GM23338 (cell line): ENCODE measurements at regions not wholly inside any gene's neighbourhood (a gene's known extent, or its start where the extent isn't known, plus 50 kb on each side); places are given as distances from the start of the nearest gene placed in this dataset.

Source experiments
- ATAC-seq: fragments of 200-7000 bp; cut with Tn5 transposase; 3 replicates; pipeline ENCODE4 v1.9.1; 2020
- DNase-seq: peaks from one replicate; pipeline ENCODE4 v3.0.0-alpha.2; 2015; ENCODE audit warnings: low spot score
- H2AFZ ChIP-seq: fragments of 200-600 bp; sonication (generic); 2 replicates; pipeline ENCODE4 v1.8.0; 2016; ENCODE audit warnings: antibody characterized with exemption, mild to moderate bottlenecking, moderate library complexity
- H3F3A ChIP-seq: fragments of 200-600 bp; sonication (generic); replicated peaks from 2 replicates; pipeline ENCODE4 v1.8.0; 2017; ENCODE audit warnings: antibody characterized with exemption, mixed run types, low read depth
- H3K27ac ChIP-seq: fragments of 200-600 bp; sonication (generic); 2 replicates; pipeline ENCODE4 v1.6.1; 2016; ENCODE audit warnings: low read depth
- H3K27me3 ChIP-seq: fragments of 200-600 bp; sonication (generic); 2 replicates; pipeline ENCODE4 v1.8.0; 2016; ENCODE audit warnings: mild to moderate bottlenecking, mixed run types, moderate library complexity; ENCODE audit not compliant: insufficient read depth
- H3K36me3 ChIP-seq: fragments of 200-600 bp; sonication (generic); 2 replicates; pipeline ENCODE4 v1.8.0; 2016; ENCODE audit warnings: mild to moderate bottlenecking; ENCODE audit not compliant: insufficient read depth
- H3K4me1 ChIP-seq: fragments of 200-600 bp; sonication (generic); 2 replicates; pipeline ENCODE4 v1.8.0; 2016; ENCODE audit warnings: mild to moderate bottlenecking, moderate library complexity; ENCODE audit not compliant: insufficient read depth
- H3K4me2 ChIP-seq: fragments of 200-600 bp; sonication (generic); 2 replicates; pipeline ENCODE4 v1.7.1; 2017; ENCODE audit warnings: mixed run types
- H3K4me3 ChIP-seq: fragments of 200-600 bp; sonication (generic); 2 replicates; pipeline ENCODE4 v1.6.1; 2016; ENCODE audit warnings: mixed run types
- H3K79me2 ChIP-seq: fragments of 200-600 bp; sonication (generic); replicated peaks from 2 replicates; pipeline ENCODE4 v1.8.0; 2017; ENCODE audit warnings: mild to moderate bottlenecking; ENCODE audit not compliant: insufficient read depth
- H3K9me2 ChIP-seq: fragments of 200-600 bp; sonication (generic); 2 replicates; pipeline ENCODE4 v1.8.0; 2017; ENCODE audit not compliant: insufficient read depth
- H4K20me1 ChIP-seq: fragments of 200-600 bp; sonication (generic); replicated peaks from 2 replicates; pipeline ENCODE4 v1.8.0; 2017; ENCODE audit warnings: mild to moderate bottlenecking; ENCODE audit not compliant: insufficient read depth
- H3K27ac Mint-ChIP-seq: 2 replicates; pipeline ENCODE4 v1.8.0; 2020; ENCODE audit warnings: inconsistent platforms, mild to moderate bottlenecking, moderate library complexity, mixed read lengths
- H3K27me3 Mint-ChIP-seq: 3 replicates; pipeline ENCODE4 v1.8.0; 2022; ENCODE audit warnings: low read depth, mild to moderate bottlenecking, moderate library complexity, mixed read lengths, inconsistent platforms; ENCODE audit not compliant: insufficient read depth, poor library complexity
- H3K36me3 Mint-ChIP-seq: 3 replicates; pipeline ENCODE4 v1.8.0; 2021; ENCODE audit warnings: low read depth, mild to moderate bottlenecking, inconsistent platforms, moderate library complexity, mixed read lengths
- H3K4me1 Mint-ChIP-seq: 3 replicates; pipeline ENCODE4 v1.8.0; 2020; ENCODE audit warnings: mild to moderate bottlenecking, inconsistent platforms, mixed read lengths
- H3K4me3 Mint-ChIP-seq: 3 replicates; pipeline ENCODE4 v1.8.0; 2021; ENCODE audit warnings: moderate library complexity, mild to moderate bottlenecking, inconsistent platforms, mixed read lengths
- H3K9me3 Mint-ChIP-seq: 3 replicates; pipeline ENCODE4 v1.8.0; 2020; ENCODE audit warnings: moderate library complexity, mild to moderate bottlenecking, inconsistent platforms, mixed read lengths
- CREB1 ChIP-seq: fragments of 250-450 bp; sonication (Bioruptor Pico); IDR thresholded peaks from 2 replicates; pipeline ENCODE4 v1.5.0; 2020; ENCODE audit warnings: low read depth, mild to moderate bottlenecking, moderate library complexity
- EZH2 ChIP-seq: fragments of 200-600 bp; sonication (generic); IDR thresholded peaks from one replicate; pipeline ENCODE4 v1.8.0; 2017; ENCODE audit warnings: antibody characterized with exemption, mild to moderate bottlenecking, low read depth; ENCODE audit not compliant: unreplicated experiment
- JUNB ChIP-seq: IDR thresholded peaks from one replicate; pipeline ENCODE4 v1.6.1; 2016; ENCODE audit warnings: antibody characterized with exemption; ENCODE audit not compliant: unreplicated experiment
- NANOG ChIP-seq: IDR thresholded peaks from 2 replicates; pipeline ENCODE4 v1.6.1; 2016; ENCODE audit warnings: antibody characterized with exemption, borderline replicate concordance
- POLR2AphosphoS5 ChIP-seq: IDR thresholded peaks from 2 replicates; pipeline ENCODE4 v1.6.1; 2016; ENCODE audit warnings: antibody characterized with exemption, low read depth
- STAT1 ChIP-seq: IDR thresholded peaks from one replicate; pipeline ENCODE4 v1.6.1; 2016; ENCODE audit warnings: antibody characterized with exemption; ENCODE audit not compliant: unreplicated experiment
- ZNF114 ChIP-seq: fragments of 250-450 bp; sonication (Bioruptor Pico); IDR thresholded peaks from 2 replicates; pipeline ENCODE4 v1.5.0; 2020; ENCODE audit warnings: mild to moderate bottlenecking, moderate library complexity
- ZNF331 ChIP-seq: fragments of 250-450 bp; sonication (Bioruptor Pico); IDR thresholded peaks from 2 replicates; pipeline ENCODE4 v1.5.0; 2020; ENCODE audit warnings: low read depth, mild to moderate bottlenecking, moderate library complexity
- TF ChIP-seq, protein P1 (sequence below): IDR thresholded peaks from one replicate; pipeline ENCODE4 v1.6.1; 2018; ENCODE audit warnings: antibody characterized with exemption; ENCODE audit not compliant: unreplicated experiment
- TF ChIP-seq, protein P2 (sequence below): IDR thresholded peaks from 2 replicates; pipeline ENCODE4 v1.6.1; 2016; ENCODE audit warnings: antibody characterized with exemption
- TF ChIP-seq, protein P3 (sequence below): fragments of 250-450 bp; sonication (Bioruptor Pico); IDR thresholded peaks from 2 replicates; pipeline ENCODE4 v1.5.0; 2020; ENCODE audit warnings: mild to moderate bottlenecking, moderate library complexity

DNA sequence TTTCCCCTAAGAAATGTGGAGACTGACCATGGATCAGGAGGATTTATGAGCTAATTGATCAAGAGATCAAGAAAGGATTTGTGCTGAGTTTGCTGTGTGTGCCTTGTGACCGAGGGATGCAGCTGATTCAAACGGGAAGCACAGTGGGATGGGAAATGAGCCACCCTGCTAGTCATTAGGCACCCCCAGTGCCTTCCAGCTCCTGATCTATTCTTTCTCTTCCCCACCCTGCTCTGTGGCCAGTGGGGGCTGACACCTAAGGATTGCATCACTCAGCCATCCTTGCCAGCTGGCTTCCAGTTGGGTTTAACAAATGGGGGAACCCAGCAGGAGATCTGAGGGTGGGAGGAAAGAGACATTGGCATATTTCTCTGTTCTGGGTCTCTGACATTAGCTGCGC, 132.2 kb upstream of the CXCR4 start (continued):
- TF ChIP-seq, protein P1, sequence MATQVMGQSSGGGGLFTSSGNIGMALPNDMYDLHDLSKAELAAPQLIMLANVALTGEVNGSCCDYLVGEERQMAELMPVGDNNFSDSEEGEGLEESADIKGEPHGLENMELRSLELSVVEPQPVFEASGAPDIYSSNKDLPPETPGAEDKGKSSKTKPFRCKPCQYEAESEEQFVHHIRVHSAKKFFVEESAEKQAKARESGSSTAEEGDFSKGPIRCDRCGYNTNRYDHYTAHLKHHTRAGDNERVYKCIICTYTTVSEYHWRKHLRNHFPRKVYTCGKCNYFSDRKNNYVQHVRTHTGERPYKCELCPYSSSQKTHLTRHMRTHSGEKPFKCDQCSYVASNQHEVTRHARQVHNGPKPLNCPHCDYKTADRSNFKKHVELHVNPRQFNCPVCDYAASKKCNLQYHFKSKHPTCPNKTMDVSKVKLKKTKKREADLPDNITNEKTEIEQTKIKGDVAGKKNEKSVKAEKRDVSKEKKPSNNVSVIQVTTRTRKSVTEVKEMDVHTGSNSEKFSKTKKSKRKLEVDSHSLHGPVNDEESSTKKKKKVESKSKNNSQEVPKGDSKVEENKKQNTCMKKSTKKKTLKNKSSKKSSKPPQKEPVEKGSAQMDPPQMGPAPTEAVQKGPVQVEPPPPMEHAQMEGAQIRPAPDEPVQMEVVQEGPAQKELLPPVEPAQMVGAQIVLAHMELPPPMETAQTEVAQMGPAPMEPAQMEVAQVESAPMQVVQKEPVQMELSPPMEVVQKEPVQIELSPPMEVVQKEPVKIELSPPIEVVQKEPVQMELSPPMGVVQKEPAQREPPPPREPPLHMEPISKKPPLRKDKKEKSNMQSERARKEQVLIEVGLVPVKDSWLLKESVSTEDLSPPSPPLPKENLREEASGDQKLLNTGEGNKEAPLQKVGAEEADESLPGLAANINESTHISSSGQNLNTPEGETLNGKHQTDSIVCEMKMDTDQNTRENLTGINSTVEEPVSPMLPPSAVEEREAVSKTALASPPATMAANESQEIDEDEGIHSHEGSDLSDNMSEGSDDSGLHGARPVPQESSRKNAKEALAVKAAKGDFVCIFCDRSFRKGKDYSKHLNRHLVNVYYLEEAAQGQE, result no peak

DNA sequence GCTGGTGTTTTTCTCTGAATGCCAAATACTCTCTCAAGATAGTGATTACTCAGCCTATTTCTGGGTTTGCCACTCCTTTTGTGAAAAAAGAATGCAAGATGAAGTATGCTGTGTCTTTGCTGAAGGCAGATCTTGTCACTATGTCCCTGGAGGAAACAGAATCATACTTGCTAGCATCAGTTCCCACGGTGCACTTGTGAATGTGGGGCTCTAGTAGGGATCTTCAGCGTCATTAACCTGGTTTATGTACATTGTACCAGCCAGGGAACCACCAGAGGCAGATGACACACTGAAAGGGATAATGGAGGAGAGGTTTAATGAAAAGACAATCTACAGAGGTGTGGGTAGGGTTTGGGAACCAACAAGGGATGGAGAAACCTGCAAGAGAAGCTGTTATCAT, 131.0 kb upstream of the CXCR4 start:
- H3K27me3 Mint-ChIP-seq, result peaks cover 12% of the 10 kb centered on the region
- H3K27ac Mint-ChIP-seq, result no peak overlapping the region
- H3K9me3 Mint-ChIP-seq, result no peaks in the 10 kb centered on the region; the same call in 2 of the 3 replicates
- TF ChIP-seq JUNB (no peak), CREB1 (CRISPR knock-in tag) (no peak), POLR2AphosphoS5 (no peak), EZH2 (no peak), ZNF114 (CRISPR knock-in tag) (no peak), STAT1 (no peak), ZNF331 (CRISPR knock-in tag) (no peak), NANOG (no peak)
- TF ChIP-seq, protein P2, sequence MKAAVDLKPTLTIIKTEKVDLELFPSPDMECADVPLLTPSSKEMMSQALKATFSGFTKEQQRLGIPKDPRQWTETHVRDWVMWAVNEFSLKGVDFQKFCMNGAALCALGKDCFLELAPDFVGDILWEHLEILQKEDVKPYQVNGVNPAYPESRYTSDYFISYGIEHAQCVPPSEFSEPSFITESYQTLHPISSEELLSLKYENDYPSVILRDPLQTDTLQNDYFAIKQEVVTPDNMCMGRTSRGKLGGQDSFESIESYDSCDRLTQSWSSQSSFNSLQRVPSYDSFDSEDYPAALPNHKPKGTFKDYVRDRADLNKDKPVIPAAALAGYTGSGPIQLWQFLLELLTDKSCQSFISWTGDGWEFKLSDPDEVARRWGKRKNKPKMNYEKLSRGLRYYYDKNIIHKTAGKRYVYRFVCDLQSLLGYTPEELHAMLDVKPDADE, result no peak
- TF ChIP-seq, protein P3, sequence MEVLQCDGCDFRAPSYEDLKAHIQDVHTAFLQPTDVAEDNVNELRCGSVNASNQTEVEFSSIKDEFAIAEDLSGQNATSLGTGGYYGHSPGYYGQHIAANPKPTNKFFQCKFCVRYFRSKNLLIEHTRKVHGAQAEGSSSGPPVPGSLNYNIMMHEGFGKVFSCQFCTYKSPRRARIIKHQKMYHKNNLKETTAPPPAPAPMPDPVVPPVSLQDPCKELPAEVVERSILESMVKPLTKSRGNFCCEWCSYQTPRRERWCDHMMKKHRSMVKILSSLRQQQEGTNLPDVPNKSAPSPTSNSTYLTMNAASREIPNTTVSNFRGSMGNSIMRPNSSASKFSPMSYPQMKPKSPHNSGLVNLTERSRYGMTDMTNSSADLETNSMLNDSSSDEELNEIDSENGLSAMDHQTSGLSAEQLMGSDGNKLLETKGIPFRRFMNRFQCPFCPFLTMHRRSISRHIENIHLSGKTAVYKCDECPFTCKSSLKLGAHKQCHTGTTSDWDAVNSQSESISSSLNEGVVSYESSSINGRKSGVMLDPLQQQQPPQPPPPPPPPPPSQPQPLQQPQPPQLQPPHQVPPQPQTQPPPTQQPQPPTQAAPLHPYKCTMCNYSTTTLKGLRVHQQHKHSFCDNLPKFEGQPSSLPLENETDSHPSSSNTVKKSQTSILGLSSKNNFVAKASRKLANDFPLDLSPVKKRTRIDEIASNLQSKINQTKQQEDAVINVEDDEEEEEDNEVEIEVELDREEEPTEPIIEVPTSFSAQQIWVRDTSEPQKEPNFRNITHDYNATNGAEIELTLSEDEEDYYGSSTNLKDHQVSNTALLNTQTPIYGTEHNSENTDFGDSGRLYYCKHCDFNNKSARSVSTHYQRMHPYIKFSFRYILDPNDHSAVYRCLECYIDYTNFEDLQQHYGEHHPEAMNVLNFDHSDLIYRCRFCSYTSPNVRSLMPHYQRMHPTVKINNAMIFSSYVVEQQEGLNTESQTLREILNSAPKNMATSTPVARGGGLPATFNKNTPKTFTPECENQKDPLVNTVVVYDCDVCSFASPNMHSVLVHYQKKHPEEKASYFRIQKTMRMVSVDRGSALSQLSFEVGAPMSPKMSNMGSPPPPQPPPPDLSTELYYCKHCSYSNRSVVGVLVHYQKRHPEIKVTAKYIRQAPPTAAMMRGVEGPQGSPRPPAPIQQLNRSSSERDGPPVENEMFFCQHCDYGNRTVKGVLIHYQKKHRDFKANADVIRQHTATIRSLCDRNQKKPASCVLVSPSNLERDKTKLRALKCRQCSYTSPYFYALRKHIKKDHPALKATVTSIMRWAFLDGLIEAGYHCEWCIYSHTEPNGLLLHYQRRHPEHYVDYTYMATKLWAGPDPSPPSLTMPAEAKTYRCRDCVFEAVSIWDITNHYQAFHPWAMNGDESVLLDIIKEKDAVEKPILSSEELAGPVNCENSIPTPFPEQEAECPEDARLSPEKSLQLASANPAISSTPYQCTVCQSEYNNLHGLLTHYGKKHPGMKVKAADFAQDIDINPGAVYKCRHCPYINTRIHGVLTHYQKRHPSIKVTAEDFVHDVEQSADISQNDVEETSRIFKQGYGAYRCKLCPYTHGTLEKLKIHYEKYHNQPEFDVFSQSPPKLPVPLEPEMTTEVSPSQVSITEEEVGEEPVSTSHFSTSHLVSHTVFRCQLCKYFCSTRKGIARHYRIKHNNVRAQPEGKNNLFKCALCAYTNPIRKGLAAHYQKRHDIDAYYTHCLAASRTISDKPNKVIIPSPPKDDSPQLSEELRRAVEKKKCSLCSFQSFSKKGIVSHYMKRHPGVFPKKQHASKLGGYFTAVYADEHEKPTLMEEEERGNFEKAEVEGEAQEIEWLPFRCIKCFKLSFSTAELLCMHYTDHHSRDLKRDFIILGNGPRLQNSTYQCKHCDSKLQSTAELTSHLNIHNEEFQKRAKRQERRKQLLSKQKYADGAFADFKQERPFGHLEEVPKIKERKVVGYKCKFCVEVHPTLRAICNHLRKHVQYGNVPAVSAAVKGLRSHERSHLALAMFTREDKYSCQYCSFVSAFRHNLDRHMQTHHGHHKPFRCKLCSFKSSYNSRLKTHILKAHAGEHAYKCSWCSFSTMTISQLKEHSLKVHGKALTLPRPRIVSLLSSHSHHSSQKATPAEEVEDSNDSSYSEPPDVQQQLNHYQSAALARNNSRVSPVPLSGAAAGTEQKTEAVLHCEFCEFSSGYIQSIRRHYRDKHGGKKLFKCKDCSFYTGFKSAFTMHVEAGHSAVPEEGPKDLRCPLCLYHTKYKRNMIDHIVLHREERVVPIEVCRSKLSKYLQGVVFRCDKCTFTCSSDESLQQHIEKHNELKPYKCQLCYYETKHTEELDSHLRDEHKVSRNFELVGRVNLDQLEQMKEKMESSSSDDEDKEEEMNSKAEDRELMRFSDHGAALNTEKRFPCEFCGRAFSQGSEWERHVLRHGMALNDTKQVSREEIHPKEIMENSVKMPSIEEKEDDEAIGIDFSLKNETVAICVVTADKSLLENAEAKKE (CRISPR knock-in tag), result no peak
- TF ChIP-seq, protein P1, result no peak

More for the DNA sequence above, 131.0 kb upstream of the CXCR4 start:
- peaks cover 9% of the 10 kb centered on the region; the same call in 1 of the 2 replicates for H3K4me1 ChIP-seq
- Mint-ChIP-seq H3K36me3 (no peaks in the 10 kb centered on the region), H3K4me3 (no peak overlapping the region), H3K4me1 (peaks cover 11% of the 10 kb centered on the region)
- no peaks in the 10 kb centered on the region for H3K79me2 ChIP-seq
- no peaks in the 10 kb centered on the region for H3K36me3 ChIP-seq
- H3K27ac ChIP-seq, result no peak overlapping the region
- ATAC-seq (no peak), DNase-seq (no peak)
- no peaks in the 10 kb centered on the region for H3K27me3 ChIP-seq
- peaks cover 9% of the 10 kb centered on the region; the same call in 1 of the 2 replicates for H3K9me2 ChIP-seq
- H3K4me2 ChIP-seq, result no peak overlapping the region
- H2AFZ ChIP-seq, result no peak overlapping the region
- H3F3A ChIP-seq, result no peaks in the 10 kb centered on the region
- H3K4me3 ChIP-seq, result no peak overlapping the region
- H4K20me1 ChIP-seq, result no peaks in the 10 kb centered on the region
